ENCODE measurements at regions not wholly inside any gene's neighbourhood (a gene's known extent, or its start where the extent isn't known, plus 50 kb on each side); places are given as distances from the start of the nearest gene placed in this dataset.
"Not testable (repeated sequence)": the region's sequence is repeated elsewhere in the genome, so short reads cannot be mapped to it uniquely, and the experiment has no call there.

DNA sequence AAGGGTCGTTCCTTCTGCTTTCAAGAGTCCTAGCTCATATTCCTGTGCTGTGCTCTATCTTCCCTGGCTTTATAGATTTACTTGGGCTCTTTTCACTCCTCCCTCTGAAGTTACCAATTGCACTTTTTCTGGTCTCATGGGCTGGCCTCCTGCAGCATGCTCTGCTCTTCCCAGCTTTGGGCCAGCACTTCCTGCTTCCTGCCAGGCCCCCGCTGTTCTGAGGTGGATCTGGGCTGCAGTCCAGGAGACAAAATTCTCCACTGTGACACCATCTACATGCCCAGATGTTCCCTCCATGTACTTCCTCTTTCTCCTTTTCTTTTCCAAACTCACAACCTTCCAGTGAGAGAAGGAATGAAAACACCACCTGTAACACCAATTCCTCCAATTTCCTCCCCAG lies 145.2 kb upstream of the PLGLB2 start:
- not testable (repeated sequence) for H3K4me1 Mint-ChIP-seq, H3K9me3 Mint-ChIP-seq, ATAC-seq, H3K4me3 Mint-ChIP-seq, H3K27me3 Mint-ChIP-seq, H3K27ac Mint-ChIP-seq, DNase-seq

DNA sequence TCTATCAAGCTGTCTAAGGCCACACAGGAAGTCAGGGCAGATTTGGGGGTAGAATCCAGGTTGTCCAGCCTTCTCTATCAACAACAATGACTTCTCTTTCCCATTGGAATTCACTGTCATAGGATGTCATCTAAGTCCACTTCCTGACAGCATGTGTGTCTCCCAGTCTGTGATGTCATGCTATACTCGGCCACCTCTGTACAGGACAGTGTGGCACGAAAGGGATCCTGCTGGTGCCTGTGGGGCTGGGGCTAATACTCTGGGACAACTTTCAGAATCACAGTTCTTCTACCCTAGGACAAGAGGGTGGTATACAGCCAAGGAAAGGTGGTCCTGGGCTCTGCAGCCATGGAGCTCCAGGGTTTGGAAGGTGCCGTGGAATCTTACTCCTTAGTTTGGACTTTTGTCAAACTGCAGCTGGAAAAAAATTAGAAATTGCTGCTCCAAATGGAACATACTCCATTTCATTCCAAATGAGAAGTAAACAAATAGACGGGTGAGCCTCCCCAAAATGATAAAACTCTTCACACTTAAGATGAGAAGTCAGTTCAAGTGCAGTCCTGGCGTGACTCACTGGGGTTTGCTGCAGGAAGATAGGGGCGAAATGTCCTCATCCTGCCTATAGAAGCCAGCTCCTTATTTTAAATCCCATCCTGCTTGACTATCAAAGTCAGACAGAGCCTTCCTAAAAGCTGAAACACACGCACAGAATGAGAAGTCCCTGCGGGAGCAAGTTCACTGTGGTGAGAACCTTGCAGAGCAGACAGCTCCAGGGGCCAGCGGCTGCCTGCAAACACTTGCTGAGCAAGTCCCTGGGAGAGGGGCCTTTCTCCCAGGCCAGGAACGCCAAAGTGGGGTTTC lies 144.2 kb upstream of the PLGLB2 start:
- H3K27me3 Mint-ChIP-seq, H3K4me1 Mint-ChIP-seq, H3K4me3 Mint-ChIP-seq, H3K27ac Mint-ChIP-seq, DNase-seq, H3K9me3 Mint-ChIP-seq, ATAC-seq: not testable (repeated sequence)

DNA sequence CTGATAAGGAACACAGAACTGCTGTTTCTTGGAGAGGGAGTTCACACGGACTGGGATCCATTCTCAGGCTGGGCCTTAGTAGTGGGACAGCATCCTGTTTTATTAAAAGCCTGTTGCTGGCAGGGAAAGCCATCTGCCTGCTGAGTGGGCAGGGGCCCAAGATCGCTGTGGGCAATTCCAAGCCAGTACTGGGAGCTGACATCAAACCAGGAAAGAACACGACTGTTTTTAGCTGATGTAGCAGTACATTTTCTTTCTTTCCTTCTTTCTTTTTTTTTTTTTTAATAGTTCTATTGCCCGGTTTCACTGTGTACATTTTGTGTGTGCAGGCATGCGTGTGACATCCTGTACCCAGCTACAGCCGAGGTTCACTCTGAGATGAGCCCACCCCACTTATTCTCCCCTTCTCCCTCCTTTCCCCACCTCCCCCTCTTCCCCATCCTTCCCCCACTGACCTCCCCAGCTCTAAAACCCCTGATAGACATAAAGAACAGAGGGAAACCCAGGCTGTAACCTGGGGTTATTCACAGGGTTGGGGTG lies 143.5 kb upstream of the PLGLB2 start:
- not testable (repeated sequence) for H3K4me3 Mint-ChIP-seq, H3K4me1 Mint-ChIP-seq, H3K27ac Mint-ChIP-seq, H3K9me3 Mint-ChIP-seq, H3K27me3 Mint-ChIP-seq, ATAC-seq, DNase-seq

DNA sequence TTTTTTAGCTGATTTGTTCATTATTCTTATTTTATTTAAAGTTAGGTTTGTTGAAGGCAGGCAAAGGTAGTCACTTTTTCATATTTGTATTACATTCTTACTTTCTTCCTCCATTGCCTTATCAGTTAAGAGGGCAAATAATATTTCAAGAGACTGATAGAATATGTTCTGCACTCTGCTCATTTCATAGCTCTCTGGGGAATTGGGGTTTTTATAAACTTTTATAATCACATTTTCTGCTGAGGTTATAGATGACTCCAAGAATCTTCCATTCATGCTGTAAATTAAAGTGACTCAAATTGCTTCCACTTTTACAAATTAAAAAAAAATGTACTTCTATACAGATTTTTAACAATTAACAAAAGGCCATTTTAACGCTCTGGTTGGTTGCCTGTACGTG lies 142.9 kb upstream of the PLGLB2 start:
- not testable (repeated sequence) for H3K4me3 Mint-ChIP-seq, H3K27me3 Mint-ChIP-seq, H3K27ac Mint-ChIP-seq, DNase-seq, H3K4me1 Mint-ChIP-seq, ATAC-seq, H3K9me3 Mint-ChIP-seq

DNA sequence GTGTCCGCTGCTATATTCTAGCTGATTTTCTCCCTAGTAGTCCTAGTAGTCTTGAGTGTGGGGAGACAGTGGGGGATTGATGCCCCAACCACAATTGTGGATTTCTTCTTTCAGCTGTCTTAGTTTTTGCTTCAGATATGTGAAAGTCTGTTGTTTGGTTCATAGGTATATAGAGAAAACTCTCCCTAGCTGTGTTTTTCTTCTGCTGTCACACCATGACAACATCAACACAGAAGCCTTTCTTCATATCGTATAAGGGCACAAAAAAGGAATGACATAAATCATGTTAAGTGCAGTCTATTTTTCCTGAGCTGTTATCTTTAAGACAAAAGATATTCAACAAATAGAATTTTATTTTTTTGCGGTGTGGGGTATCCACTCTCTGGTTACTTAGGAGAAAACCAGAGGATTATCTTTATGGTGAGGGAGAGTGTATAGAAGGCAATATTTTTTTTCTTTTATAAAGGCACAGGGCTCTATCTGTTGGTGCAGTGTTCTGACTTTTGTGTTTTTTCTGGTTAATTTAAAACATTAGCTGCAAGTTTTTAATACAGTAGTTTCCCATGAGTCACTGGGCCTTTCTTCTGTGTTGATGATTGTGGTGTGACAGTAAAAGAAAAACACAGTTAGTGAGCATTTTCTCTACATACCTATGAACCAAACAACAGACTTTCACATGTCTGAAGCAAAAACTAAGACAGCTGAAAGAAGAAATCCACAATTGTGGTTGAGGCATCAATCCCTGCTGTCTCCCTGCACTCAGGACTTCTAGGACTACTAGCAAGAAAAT lies 139.3 kb upstream of the PLGLB2 start:
- not testable (repeated sequence) for H3K27me3 Mint-ChIP-seq, H3K4me3 Mint-ChIP-seq, H3K4me1 Mint-ChIP-seq, H3K9me3 Mint-ChIP-seq, H3K27ac Mint-ChIP-seq, ATAC-seq, DNase-seq

DNA sequence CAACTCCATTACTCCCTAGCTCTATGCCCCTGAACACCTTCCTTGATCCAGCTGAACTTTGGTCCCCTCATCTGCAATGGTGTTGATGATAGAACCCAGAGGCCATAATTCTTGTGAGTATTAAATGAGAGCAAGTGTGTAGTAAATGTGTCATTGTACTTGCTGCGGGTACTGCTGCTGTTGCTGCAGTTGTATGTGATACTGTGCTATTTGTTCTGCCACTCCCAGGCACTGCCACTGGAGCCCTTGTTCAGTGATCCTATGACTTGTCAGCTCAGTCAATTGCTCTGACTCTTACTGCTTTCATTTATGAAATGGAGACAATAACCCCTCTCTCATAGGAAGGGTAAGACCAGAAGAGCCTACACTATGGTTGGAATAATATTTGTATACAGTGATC lies 136.9 kb upstream of the PLGLB2 start:
- not testable (repeated sequence) for DNase-seq, H3K4me3 Mint-ChIP-seq, H3K9me3 Mint-ChIP-seq, H3K4me1 Mint-ChIP-seq, H3K27ac Mint-ChIP-seq, H3K27me3 Mint-ChIP-seq, ATAC-seq

DNA sequence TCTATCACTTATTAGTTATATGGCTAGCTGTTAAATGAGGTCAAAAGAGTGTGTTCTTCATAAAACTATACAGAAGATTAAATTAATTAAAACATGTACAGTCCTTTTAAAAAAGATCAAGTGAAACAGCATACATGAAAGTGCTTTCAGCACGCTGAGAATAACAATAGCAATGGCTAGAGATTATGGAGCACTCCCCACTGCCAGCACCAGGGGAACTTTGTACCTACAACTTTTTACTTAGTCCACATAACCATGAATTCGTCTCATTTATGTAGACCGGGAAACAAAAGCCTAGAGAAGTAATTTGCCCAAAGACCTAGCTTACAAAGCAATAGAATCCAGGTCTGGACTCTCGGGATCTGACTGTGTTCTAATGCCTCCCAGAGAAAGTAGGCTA lies 136.5 kb upstream of the PLGLB2 start:
- H3K27ac Mint-ChIP-seq, H3K4me1 Mint-ChIP-seq, H3K4me3 Mint-ChIP-seq, H3K27me3 Mint-ChIP-seq, ATAC-seq, DNase-seq, H3K9me3 Mint-ChIP-seq: not testable (repeated sequence)

DNA sequence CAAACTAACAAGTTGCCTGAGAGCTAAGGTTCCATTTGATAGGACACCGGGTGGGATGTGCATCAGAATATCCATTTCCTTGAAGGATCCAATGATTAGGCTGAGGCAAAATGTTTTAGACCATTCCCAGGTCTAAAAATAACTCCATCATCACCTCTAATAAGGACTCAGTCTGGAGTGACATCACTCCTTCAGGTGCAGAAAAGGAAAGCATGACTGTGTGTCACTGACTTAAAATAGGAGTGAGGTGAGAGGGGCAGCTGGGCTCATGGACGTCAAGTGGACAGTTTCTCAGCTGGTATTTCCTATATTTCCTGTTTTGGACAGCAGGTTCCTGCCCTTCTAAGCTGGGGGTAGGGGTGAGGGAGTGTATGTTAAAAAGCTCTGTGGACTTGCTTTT lies 135.9 kb upstream of the PLGLB2 start:
- not testable (repeated sequence) for H3K4me3 Mint-ChIP-seq, H3K27me3 Mint-ChIP-seq, H3K9me3 Mint-ChIP-seq, H3K27ac Mint-ChIP-seq, ATAC-seq, DNase-seq, H3K4me1 Mint-ChIP-seq

DNA sequence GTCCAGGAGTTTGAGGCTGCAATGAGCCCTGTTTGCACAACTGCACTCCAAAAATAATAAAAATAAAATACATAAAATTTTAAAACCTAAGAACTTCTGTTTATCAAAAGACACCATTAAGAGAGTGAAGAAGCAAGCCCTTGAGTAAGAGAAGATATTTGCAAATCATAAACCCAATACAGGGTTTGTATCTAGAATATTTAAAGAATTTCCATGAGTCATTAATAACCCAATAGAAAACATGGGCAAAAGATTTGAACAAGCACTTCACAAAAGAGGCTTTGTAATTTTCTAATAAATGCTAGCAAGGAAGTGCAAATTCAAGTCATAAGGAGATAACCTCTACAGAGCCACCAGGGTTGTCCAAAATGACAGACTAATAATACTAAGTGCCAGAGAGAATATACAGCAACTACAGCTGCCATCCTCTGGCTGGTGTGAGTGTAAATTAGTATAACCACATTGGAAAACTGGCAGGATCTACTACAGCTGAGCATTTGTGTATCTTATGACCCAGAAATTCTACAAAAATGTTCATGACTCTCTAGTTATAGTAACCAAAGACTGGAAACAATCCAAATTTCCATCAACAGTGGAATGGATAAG lies 133.0 kb upstream of the PLGLB2 start:
- H3K27ac Mint-ChIP-seq, H3K4me1 Mint-ChIP-seq, H3K27me3 Mint-ChIP-seq, DNase-seq, H3K4me3 Mint-ChIP-seq, H3K9me3 Mint-ChIP-seq, ATAC-seq: not testable (repeated sequence)

DNA sequence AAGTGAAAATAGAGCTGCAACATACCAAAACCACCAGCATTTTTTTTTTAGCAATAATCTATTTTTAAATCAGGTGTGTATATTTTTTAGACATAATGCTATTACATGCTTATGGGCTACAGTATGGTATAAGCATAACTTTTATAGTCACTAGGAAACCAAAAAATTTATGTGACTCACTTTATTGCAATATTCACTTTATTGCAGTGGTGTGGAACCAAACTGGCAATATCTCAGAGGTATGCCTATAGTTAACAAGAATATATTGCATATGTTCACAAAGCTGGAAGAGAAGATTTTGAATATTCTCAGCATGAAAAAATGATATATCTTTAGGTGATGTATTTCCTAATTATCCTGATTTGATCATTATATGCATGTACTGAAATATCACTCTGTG lies 128.8 kb upstream of the PLGLB2 start:
- H3K27ac Mint-ChIP-seq, DNase-seq, H3K27me3 Mint-ChIP-seq, H3K4me1 Mint-ChIP-seq, H3K4me3 Mint-ChIP-seq, ATAC-seq, H3K9me3 Mint-ChIP-seq: not testable (repeated sequence)

DNA sequence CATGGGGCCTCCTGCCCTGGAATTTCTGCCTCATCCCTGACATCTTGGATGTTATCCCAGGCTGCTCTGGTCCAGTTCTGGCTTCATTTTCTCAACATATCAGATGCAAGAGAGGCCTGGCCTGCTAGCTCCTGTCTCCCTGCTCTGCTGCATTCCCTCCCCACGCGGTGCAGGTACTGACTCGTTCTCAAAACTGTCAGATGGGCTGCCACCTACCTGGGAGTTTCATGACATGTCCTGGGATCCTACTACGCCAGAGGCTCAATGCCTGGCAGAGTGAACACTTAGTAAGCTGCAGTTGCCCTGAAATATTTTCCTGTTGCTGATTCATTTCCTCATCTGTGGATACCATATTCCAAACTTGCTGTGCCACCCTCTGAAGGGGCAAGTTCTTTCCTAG lies 126.7 kb upstream of the PLGLB2 start:
- not testable (repeated sequence) for H3K27me3 Mint-ChIP-seq, DNase-seq, H3K27ac Mint-ChIP-seq, H3K4me1 Mint-ChIP-seq, H3K9me3 Mint-ChIP-seq, ATAC-seq, H3K4me3 Mint-ChIP-seq

DNA sequence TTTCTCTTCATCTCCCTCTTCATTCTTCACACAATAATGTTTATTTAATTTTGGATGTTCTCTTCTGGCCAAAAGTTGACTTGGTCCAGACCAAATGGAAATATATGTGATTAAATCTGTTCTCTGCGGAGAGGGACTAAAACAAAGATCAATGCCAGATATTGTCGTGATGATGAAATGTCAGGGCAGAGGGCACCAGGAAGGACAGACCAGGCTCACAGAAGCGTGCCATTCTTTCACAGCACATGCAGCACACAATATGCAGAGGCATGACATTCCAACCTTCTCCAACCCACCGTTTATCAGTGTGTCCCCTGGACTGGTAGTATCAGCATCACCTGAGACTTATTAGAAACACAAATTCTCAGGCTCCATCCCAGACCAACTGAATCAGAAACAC lies 125.2 kb upstream of the PLGLB2 start:
- H3K4me3 Mint-ChIP-seq, H3K27ac Mint-ChIP-seq, H3K9me3 Mint-ChIP-seq, H3K4me1 Mint-ChIP-seq, DNase-seq, H3K27me3 Mint-ChIP-seq, ATAC-seq: not testable (repeated sequence)

DNA sequence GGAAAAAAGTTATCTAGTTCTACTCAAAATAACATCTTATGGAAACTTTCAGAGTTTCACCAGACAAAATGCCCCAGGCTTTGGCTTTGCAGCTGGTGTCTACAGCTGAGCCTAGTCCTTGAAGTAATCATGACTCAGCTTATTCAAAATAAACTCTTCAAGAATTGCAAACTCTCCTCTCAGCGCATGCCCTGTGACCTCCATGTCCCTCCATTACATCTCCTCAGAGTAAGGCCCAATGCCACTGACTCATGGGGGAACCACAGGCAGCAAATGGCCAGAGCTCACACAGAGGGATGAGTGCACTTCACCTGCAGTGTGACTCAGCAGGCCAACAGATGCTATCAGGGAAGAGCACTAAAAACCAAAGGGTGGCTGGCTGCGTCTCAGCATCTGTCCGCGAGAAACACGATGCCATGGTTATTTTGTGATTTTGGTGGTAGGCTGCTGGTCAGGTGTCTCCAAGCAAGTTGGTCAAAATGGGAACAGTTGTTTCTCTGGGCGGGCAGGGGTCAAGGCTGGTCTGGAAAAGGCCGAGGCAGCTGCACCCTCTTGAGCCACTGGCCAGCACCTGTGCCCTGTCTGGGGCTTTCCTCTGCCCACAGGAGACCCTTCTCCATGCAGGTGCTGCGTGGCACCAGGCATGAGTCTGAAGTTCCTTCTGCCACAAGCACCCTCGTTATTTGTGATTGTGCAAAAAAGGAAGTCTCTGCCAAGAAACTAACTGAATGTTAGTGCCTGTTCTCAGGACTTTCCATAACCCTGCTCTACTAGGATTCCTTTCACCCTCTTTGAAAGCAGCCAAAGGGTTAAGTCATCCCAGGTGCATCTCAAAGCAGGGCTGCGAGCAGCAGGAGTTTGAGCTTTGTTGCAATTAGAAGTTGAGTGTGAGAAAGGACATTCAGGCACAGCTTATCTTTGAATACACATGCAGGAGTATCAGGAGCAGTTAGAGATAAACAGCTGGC lies 118.1 kb upstream of the PLGLB2 start:
- not testable (repeated sequence) for H3K27ac Mint-ChIP-seq, ATAC-seq, H3K4me3 Mint-ChIP-seq, H3K27me3 Mint-ChIP-seq, DNase-seq, H3K9me3 Mint-ChIP-seq
- peaks cover 19% of the 10 kb centered on the region for H3K4me1 Mint-ChIP-seq

DNA sequence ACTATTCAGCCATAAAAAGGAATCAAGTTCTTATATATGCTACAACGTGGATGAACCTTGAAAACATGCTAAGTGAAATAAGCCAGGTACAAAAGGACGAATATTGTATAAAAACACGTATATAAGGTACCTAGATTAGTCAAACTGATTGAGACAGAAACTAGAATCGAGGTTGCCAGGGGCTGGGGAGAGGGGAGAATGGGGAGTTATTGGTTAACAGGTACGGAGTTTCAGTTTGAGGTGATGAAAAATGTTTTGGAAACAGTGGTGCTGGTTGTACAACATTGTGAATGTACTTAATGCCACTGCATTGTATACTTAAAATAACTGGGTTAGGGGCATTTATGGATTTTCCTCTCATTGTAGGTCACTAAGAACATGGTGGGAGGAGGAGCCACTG lies 117.0 kb upstream of the PLGLB2 start:
- H3K27ac Mint-ChIP-seq: peak overlapping the region in 1 of 2 donors; percentile 67
- peak; percentile 52 for ATAC-seq
- not testable (repeated sequence) for H3K4me3 Mint-ChIP-seq, H3K9me3 Mint-ChIP-seq, H3K27me3 Mint-ChIP-seq
- DNase-seq: peak in 1 of 2 donors; percentile 33
- peaks cover 24% of the 10 kb centered on the region for H3K4me1 Mint-ChIP-seq

DNA sequence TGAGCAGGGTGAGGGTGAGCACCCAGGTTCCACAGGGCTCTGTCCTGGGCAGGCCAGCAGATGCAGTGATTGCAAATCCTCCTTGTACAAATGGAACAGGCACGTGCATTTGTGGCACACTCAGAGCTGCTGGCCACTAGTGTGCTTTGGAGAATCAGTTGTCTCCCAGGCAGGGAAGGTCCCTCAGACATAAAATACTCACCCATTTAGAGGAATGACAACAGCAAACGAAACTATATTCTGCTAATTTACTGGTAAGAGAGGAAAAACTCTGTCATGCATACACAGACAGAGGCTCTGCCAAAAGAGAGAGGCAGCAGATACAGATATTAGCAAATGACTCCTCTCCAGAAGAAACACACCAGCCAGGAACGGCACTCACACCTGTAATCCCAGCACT lies 116.5 kb upstream of the PLGLB2 start:
- Mint-ChIP-seq H3K4me3 (peak overlapping the region; percentile 75 to 77), H3K4me1 (peaks cover 24% of the 10 kb centered on the region), H3K27ac (peak overlapping the region; percentile 98)
- H3K9me3 Mint-ChIP-seq, H3K27me3 Mint-ChIP-seq: not testable (repeated sequence)
- peak; percentile 37 to 51 for DNase-seq
- peak; percentile 60 for ATAC-seq
